Fibroblast of mammary gland (primary cell): ENCODE measurements at regions not wholly inside any gene's neighbourhood (a gene's known extent, or its start where the extent isn't known, plus 50 kb on each side); places are given as distances from the start of the nearest gene placed in this dataset.

ENCODE experiments used
- DNase-seq: peaks from one replicate; pipeline ENCODE4 v3.0.0-alpha.2; 2010; ENCODE audit warnings: low read depth
- H3K4me3 ChIP-seq: 2 replicates; pipeline ENCODE4 v1.5.1; 2011; ENCODE audit warnings: low read depth, mild to moderate bottlenecking, low read length, moderate library complexity; ENCODE audit not compliant: control insufficient read depth
- TF ChIP-seq, protein P1 (sequence below): conservative IDR thresholded peaks from 2 replicates; pipeline ENCODE4 v1.5.1; 2011; ENCODE audit warnings: low read depth, low read length, inconsistent platforms; ENCODE audit not compliant: control insufficient read depth, insufficient read depth

DNA sequence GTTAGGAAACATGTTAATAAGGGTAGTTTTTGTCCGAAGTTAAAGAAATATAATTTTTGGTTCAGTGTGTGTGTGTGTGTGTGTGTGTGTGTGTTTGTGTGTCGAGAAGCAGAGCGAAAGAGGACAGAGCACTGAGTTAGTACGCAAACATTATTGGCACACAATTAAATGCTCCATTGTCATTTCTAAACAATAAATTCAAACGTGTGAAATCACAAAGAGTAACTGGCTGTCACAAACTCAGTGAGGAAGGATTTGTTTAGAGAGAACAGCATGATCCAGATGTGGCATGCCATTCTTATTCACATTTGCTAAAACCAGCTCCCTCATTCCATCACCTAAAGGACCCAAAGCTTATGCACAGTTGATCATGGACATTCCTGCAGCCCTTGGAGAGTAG is 970.8 kb downstream of the DTWD2 start:
- TF ChIP-seq, protein P1, sequence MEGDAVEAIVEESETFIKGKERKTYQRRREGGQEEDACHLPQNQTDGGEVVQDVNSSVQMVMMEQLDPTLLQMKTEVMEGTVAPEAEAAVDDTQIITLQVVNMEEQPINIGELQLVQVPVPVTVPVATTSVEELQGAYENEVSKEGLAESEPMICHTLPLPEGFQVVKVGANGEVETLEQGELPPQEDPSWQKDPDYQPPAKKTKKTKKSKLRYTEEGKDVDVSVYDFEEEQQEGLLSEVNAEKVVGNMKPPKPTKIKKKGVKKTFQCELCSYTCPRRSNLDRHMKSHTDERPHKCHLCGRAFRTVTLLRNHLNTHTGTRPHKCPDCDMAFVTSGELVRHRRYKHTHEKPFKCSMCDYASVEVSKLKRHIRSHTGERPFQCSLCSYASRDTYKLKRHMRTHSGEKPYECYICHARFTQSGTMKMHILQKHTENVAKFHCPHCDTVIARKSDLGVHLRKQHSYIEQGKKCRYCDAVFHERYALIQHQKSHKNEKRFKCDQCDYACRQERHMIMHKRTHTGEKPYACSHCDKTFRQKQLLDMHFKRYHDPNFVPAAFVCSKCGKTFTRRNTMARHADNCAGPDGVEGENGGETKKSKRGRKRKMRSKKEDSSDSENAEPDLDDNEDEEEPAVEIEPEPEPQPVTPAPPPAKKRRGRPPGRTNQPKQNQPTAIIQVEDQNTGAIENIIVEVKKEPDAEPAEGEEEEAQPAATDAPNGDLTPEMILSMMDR, result no peak
- no peak for DNase-seq
- no peak overlapping the region for H3K4me3 ChIP-seq

DNA sequence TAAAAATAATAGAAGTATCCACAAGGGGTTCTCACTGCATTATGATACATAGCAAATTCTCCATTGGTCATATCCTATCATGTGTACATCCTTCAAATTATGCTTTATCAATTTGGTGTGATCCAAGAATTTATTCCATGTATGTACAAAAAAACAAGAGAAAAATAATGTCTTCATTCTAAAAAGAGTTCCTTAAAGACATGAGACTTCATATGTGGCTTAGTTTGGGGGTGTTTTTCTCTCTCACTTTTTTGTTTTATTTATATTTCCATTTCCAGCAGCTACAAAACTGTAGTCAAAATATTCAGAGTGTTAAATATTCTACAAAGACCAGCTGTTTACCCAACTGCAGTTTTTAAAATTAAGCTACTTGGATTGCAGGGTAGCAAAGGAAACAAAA is 972.0 kb downstream of the DTWD2 start:
- TF ChIP-seq, protein P1, result no peak
- no peak for DNase-seq
- no peak overlapping the region for H3K4me3 ChIP-seq

DNA sequence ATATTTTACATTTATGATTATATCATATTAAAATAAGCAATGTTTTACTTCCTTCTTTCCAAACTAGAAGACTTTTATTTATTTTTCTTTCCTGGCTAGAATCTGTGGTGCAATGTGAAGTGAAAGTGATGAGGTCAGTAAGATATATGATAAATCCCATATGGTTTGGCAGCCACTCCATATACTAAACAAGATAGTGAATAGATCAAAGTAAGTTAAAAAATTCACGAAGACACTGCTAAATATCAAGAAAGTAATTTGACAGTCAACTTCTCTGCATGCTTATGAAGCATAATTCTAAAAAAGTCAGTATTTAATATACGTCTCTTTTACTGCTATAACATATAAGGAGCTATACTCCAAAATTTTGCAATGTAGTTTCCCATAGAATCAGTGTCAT is 972.8 kb downstream of the DTWD2 start:
- no peak overlapping the region for H3K4me3 ChIP-seq
- no peak for DNase-seq
- TF ChIP-seq, protein P1, result no peak

DNA sequence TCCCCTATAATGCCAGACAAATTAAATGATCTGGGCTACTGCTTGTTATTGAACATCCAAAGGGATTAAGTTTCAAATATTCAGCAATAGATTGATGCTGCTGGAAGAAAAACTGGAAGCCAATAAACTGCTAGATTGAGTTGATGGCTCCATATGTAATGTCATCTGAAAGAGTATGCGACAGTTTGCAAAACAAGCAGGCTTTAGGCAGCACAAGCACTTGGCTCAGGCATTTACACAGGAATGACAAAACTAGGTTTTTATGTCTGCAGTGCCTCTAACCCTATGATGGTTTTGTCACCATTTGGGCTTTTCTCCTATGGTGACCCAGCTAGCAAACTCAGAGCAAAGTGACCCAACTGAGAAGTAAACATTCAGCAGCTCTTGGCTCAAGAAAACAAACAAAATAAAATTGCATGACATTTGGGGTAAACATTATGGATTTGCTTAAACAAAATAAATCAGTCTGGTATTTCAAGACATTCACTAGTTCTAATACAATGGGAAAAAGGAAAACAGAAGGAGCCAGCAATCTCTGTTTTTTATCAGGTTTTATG is 978.5 kb downstream of the DTWD2 start:
- H3K4me3 ChIP-seq, result no peak overlapping the region
- DNase-seq, result no peak
- TF ChIP-seq, protein P1, result no peak

DNA sequence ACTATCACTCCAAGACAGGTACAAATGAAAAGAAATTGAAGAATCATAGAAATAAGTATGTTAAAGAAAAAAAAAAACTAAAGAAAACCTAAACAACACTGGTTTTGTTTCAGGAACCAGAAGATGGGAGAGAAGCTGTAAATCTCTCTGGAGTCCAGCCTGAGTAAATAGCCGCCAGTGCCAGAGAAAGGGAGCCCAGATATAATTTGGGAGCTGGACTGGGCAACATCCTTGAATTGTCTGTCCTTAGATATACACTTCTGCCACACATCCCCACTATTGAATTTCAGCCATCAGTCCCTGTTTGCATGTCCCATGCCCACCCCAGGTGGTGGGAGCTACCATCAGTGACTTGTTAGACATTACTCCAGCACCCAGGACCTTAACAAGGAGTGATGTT is 979.6 kb downstream of the DTWD2 start:
- H3K4me3 ChIP-seq, result no peak overlapping the region

DNA sequence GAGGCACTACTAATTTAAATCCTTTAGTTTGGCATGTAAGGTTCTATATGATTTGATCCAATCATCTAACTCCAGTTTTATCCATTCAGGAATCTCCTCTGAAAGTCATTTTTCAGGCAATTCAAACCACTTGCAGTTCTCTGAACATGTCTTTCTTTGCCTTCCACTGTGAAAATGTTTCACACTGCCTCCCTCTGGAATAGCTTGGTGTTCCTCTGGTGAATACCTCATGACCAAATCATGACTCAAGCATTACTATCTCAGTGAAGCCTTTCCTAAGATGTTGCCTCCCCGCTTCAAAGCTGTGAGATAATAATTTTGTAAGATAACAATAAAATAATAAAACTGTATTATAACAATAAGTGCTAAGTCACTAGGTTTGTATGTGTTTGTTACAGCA is 981.1 kb downstream of the DTWD2 start:
- no peak for DNase-seq
- TF ChIP-seq, protein P1, result no peak
- no peak overlapping the region for H3K4me3 ChIP-seq

More for the DNA sequence above, 979.6 kb downstream of the DTWD2 start:
- no peak for DNase-seq
- TF ChIP-seq, protein P1, result no peak

DNA sequence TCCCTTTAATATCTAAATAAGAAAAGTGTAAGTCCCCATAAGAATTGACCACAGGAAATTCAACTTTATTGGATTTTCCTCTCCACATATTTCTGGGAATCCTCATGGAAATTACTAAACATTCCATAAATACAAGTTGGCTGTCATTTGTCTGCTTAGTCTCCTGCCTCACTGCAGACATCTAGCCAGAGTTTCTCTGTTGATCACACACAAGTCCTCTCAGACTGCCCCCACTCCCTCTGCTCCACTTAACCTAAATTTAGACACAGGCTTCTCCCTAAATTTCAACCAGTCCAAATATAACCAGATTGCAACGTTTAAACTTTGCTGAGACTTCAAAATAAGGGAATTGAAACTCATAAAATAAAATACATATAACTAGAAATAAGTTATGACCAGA is 982.1 kb downstream of the DTWD2 start:
- no peak overlapping the region for H3K4me3 ChIP-seq
- no peak for DNase-seq
- TF ChIP-seq, protein P1, result no peak
